Keratinocyte (primary cell): ENCODE measurements at regions not wholly inside any gene's neighbourhood (a gene's known extent, or its start where the extent isn't known, plus 50 kb on each side); places are given as distances from the start of the nearest gene placed in this dataset.
"Not testable (repeated sequence)": the region's sequence is repeated elsewhere in the genome, so short reads cannot be mapped to it uniquely, and the experiment has no call there.

Experiments used
- DNase-seq: peaks from one replicate; pipeline ENCODE4 v3.0.0-alpha.2; 2011; ENCODE audit warnings: low read depth, missing footprints, low spot score
- FAIRE-seq: peaks from 2 replicates; lab custom pipeline; 2011; peaks lifted over from hg19 to GRCh38; lab: Jason Lieb, UNC
- H2AFZ ChIP-seq: 2 replicates; pipeline ENCODE4 v1.6.0; 2012; ENCODE audit warnings: low read length, control low read depth, inconsistent platforms; ENCODE audit not compliant: control insufficient read depth
- H3K27ac ChIP-seq: 2 replicates; pipeline ENCODE4 v1.5.1; 2011; ENCODE audit warnings: low read length; ENCODE audit not compliant: control insufficient read depth, insufficient read depth
- H3K27me3 ChIP-seq: 3 replicates; pipeline ENCODE4 v1.6.0; 2011; ENCODE audit warnings: low read length; ENCODE audit not compliant: control insufficient read depth, insufficient read depth; ENCODE audit errors: extremely low read depth
- H3K36me3 ChIP-seq, 2 experiments: 2 replicates in 1 of 2; 3 replicates in 1 of 2; pipeline ENCODE4 v1.5.1; 2011; ENCODE audit warnings: low read length in 2 of 2, mild to moderate bottlenecking in 1 of 2; ENCODE audit not compliant: control insufficient read depth in 2 of 2, insufficient read depth in 2 of 2; ENCODE audit errors: extremely low read depth in 1 of 2
- H3K4me1 ChIP-seq: 3 replicates; pipeline ENCODE4 v1.5.1; 2011; ENCODE audit warnings: low read length; ENCODE audit not compliant: control insufficient read depth, insufficient read depth; ENCODE audit errors: extremely low read depth
- H3K4me2 ChIP-seq: 3 replicates; pipeline ENCODE4 v1.6.0; 2011; ENCODE audit warnings: low read depth, low read length; ENCODE audit not compliant: control insufficient read depth, insufficient read depth; ENCODE audit errors: extremely low read depth
- H3K4me3 ChIP-seq, 3 experiments: fragments of 200-600 bp in 1 of 3; sonication (generic) in 1 of 3; 2 replicates in 2 of 3; 3 replicates in 1 of 3; pipeline ENCODE4 v1.5.1; 2011 to 2016; ENCODE audit warnings: low read length in 3 of 3, mild to moderate bottlenecking in 3 of 3, control low read depth in 2 of 3, inconsistent platforms in 1 of 3, low read depth in 1 of 3, mixed read lengths in 1 of 3, mixed run types in 1 of 3, moderate library complexity in 1 of 3; ENCODE audit not compliant: control insufficient read depth in 2 of 3, insufficient read depth in 2 of 3; ENCODE audit errors: extremely low read depth in 1 of 3
- H3K79me2 ChIP-seq: 2 replicates; pipeline ENCODE4 v1.6.0; 2012; ENCODE audit warnings: low read length; ENCODE audit not compliant: control insufficient read depth, insufficient read depth
- H3K9ac ChIP-seq: 3 replicates; pipeline ENCODE4 v1.6.0; 2011; ENCODE audit warnings: low read length; ENCODE audit not compliant: control insufficient read depth, insufficient read depth; ENCODE audit errors: extremely low read depth
- H3K9me1 ChIP-seq: 3 replicates; pipeline ENCODE4 v1.6.0; 2011; ENCODE audit warnings: low read length; ENCODE audit not compliant: control insufficient read depth, insufficient read depth; ENCODE audit errors: extremely low read depth
- H3K9me3 ChIP-seq: 2 replicates; pipeline ENCODE4 v1.5.1; 2012; ENCODE audit warnings: low read depth, low read length; ENCODE audit not compliant: control insufficient read depth
- H4K20me1 ChIP-seq: 3 replicates; pipeline ENCODE4 v1.6.0; 2011; ENCODE audit warnings: low read length; ENCODE audit not compliant: control insufficient read depth, insufficient read depth; ENCODE audit errors: extremely low read depth
- EZH2 ChIP-seq: IDR thresholded peaks from one replicate; pipeline ENCODE4 v1.6.1; 2012; ENCODE audit warnings: inconsistent platforms, mild to moderate bottlenecking, low read length, moderate library complexity
- dilution Hi-C: fragments of 300-500 bp; cut with MboI; formaldehyde crosslinking; loops from one replicate; pipeline ENCODE4 v1.7.0; 2020; ENCODE audit warnings: low sequenced_read_pairs; ENCODE audit not compliant: extremely low pct_ligation_motif_present
- TF ChIP-seq, protein P1 (sequence below), 3 experiments: IDR thresholded peaks in 1 of 3; conservative IDR thresholded peaks in 1 of 3; optimal IDR thresholded peaks in 1 of 3; 2 replicates in 2 of 3; 3 replicates in 1 of 3; pipeline versions ENCODE3 to v1.5.1; 2011; ENCODE audit warnings: low read length in 3 of 3, mild to moderate bottlenecking in 3 of 3, moderate library complexity in 2 of 3, control low read depth in 1 of 3, inconsistent platforms in 1 of 3; ENCODE audit not compliant: insufficient read depth in 2 of 3; ENCODE audit errors: extremely low read depth in 1 of 3

- no peaks in the 10 kb centered on the region for H3K4me1 ChIP-seq
- H2AFZ ChIP-seq: no peak overlapping the region
- no peak for DNase-seq
- no peak overlapping the region for H3K4me3 ChIP-seq
- H3K27ac ChIP-seq: no peak overlapping the region
- H3K9ac ChIP-seq: no peak overlapping the region
- no peaks in the 10 kb centered on the region for H4K20me1 ChIP-seq
- H3K79me2 ChIP-seq: no peaks in the 10 kb centered on the region
- TF ChIP-seq EZH2: no peak
- TF ChIP-seq, protein P1, sequence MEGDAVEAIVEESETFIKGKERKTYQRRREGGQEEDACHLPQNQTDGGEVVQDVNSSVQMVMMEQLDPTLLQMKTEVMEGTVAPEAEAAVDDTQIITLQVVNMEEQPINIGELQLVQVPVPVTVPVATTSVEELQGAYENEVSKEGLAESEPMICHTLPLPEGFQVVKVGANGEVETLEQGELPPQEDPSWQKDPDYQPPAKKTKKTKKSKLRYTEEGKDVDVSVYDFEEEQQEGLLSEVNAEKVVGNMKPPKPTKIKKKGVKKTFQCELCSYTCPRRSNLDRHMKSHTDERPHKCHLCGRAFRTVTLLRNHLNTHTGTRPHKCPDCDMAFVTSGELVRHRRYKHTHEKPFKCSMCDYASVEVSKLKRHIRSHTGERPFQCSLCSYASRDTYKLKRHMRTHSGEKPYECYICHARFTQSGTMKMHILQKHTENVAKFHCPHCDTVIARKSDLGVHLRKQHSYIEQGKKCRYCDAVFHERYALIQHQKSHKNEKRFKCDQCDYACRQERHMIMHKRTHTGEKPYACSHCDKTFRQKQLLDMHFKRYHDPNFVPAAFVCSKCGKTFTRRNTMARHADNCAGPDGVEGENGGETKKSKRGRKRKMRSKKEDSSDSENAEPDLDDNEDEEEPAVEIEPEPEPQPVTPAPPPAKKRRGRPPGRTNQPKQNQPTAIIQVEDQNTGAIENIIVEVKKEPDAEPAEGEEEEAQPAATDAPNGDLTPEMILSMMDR (optimal IDR thresholded peaks at IDR 0.05 in 1 of 3, IDR thresholded peaks at IDR 0.05 in 1 of 3, conservative IDR thresholded peaks at IDR 0.05 in 1 of 3; ENCODE audit: extremely low read depth in 1 of 3, insufficient read depth in 2 of 3, low read length in 3 of 3): no peak
- no peaks in the 10 kb centered on the region for H3K9me1 ChIP-seq
- H3K36me3 ChIP-seq: no peaks in the 10 kb centered on the region
- no peak for FAIRE-seq
- H3K27me3 ChIP-seq: no peaks in the 10 kb centered on the region
- no peaks in the 10 kb centered on the region for H3K9me3 ChIP-seq
- dilution Hi-C loops: no loop called here
- H3K4me2 ChIP-seq: no peak overlapping the region
Observed at GRCh38 chr3:110430146-110430545, 641.5 kb upstream of the NECTIN3 start.

- no peak overlapping the region for H3K27ac ChIP-seq
- DNase-seq (no peak), FAIRE-seq (no peak)
- dilution Hi-C loops: no loop called here
- no peak overlapping the region for H3K4me2 ChIP-seq
- no peaks in the 10 kb centered on the region for H3K79me2 ChIP-seq
- no peak overlapping the region for H2AFZ ChIP-seq
- no peaks in the 10 kb centered on the region for H3K36me3 ChIP-seq
- no peak overlapping the region for H3K9ac ChIP-seq
- no peaks in the 10 kb centered on the region for H3K9me3 ChIP-seq
- no peaks in the 10 kb centered on the region for H3K27me3 ChIP-seq
- no peak for TF ChIP-seq EZH2
- TF ChIP-seq, protein P1 (optimal IDR thresholded peaks at IDR 0.05 in 1 of 3, IDR thresholded peaks at IDR 0.05 in 1 of 3, conservative IDR thresholded peaks at IDR 0.05 in 1 of 3; ENCODE audit: extremely low read depth in 1 of 3, insufficient read depth in 2 of 3, low read length in 3 of 3): no peak
- H3K4me1 ChIP-seq: no peaks in the 10 kb centered on the region
- H3K4me3 ChIP-seq: no peak overlapping the region
- no peaks in the 10 kb centered on the region for H4K20me1 ChIP-seq
- H3K9me1 ChIP-seq: no peaks in the 10 kb centered on the region
Observed at GRCh38 chr3:110436209-110436608, 635.4 kb upstream of the NECTIN3 start.

DNA sequence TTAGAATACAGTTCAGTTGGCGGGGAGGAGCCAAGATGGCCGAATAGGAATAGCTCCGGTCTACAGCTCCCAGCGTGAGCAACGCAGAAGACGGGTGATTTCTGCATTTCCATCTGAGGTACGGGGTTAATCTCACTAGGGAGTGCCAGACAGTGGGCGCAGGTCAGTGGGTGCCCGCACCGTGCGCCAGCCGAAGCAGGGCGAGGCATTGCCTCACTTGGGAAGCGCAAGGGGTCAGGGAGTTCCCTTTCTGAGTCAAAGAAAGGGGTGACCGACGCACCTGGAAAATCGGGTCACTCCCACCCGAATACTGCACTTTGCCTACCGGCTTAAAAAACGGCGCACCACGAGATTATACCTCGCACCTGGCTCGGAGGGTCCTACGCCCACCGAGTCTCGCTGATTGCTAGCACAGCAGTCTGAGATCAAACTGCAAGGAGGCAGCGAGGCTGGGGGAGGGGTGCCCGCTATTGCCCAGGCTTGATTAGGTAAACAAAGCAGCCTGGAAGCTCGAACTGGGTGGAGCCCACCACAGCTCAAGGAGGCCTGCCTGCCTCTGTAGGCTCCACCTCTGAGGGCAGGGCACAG, 631.5 kb upstream of the NECTIN3 start:
- dilution Hi-C loops, H2AFZ ChIP-seq, DNase-seq, FAIRE-seq, H3K4me3 ChIP-seq, H3K9me1 ChIP-seq, H4K20me1 ChIP-seq, H3K79me2 ChIP-seq, H3K9ac ChIP-seq, H3K4me1 ChIP-seq, H3K27ac ChIP-seq, H3K36me3 ChIP-seq, H3K9me3 ChIP-seq, H3K4me2 ChIP-seq, H3K27me3 ChIP-seq: not testable (repeated sequence)
